SK-N-SH treated with all-trans-retinoic acid at 6 μM for 48 hours (cell line): ENCODE measurements at regions not wholly inside any gene's neighbourhood (a gene's known extent, or its start where the extent isn't known, plus 50 kb on each side); places are given as distances from the start of the nearest gene placed in this dataset.

Experiments
- ATAC-seq: fragments of 200-7000 bp; cut with Tn5 transposase; 3 replicates; pipeline ENCODE4 v1.9.1; 2020; ENCODE audit warnings: mild to moderate bottlenecking, moderate library complexity
- ARNTL ChIP-seq: fragments of 450-650 bp; formaldehyde crosslinking; IDR thresholded peaks from 2 replicates; pipeline ENCODE4 v1.5.0; 2020; ENCODE audit warnings: low read depth, mild to moderate bottlenecking, moderate library complexity, borderline replicate concordance
- BACH2 ChIP-seq: fragments of 250-450 bp; sonication (Bioruptor Pico); IDR thresholded peaks from 2 replicates; pipeline ENCODE4 v1.9.0; 2021; ENCODE audit warnings: mild to moderate bottlenecking, borderline replicate concordance
- CSDC2 ChIP-seq: fragments of 250-450 bp; sonication (Bioruptor Pico); IDR thresholded peaks from 2 replicates; pipeline ENCODE4 v1.5.0; 2020; ENCODE audit warnings: mild to moderate bottlenecking, moderate library complexity
- ESRRG ChIP-seq: fragments of 250-450 bp; sonication (Bioruptor Pico); IDR thresholded peaks from 2 replicates; pipeline ENCODE4 v1.6.1; 2021; ENCODE audit warnings: mild to moderate bottlenecking
- PPARA ChIP-seq: fragments of 250-450 bp; sonication (Bioruptor Pico); IDR thresholded peaks from 2 replicates; pipeline ENCODE4 v1.5.0; 2020; ENCODE audit warnings: mild to moderate bottlenecking, borderline replicate concordance
- RARB ChIP-seq: fragments of 250-450 bp; sonication (Bioruptor Pico); IDR thresholded peaks from 2 replicates; pipeline ENCODE4 v1.8.0; 2021; ENCODE audit warnings: mild to moderate bottlenecking, moderate library complexity
- TOX ChIP-seq: fragments of 250-450 bp; sonication (Bioruptor Pico); IDR thresholded peaks from 2 replicates; pipeline ENCODE4 v1.8.0; 2021; ENCODE audit warnings: mild to moderate bottlenecking, moderate library complexity, borderline replicate concordance
- TSHZ2 ChIP-seq: fragments of 250-450 bp; sonication (Bioruptor Pico); IDR thresholded peaks from 2 replicates; pipeline ENCODE4 v1.5.0; 2020; ENCODE audit warnings: mild to moderate bottlenecking, moderate library complexity
- ZC3H10 ChIP-seq: fragments of 250-450 bp; sonication (Bioruptor Pico); IDR thresholded peaks from 2 replicates; pipeline ENCODE4 v1.5.1; 2021; ENCODE audit warnings: mild to moderate bottlenecking, moderate library complexity
- ZFP3 ChIP-seq: fragments of 250-450 bp; sonication (Bioruptor Pico); IDR thresholded peaks from 2 replicates; pipeline ENCODE4 v1.5.0; 2020; ENCODE audit warnings: mild to moderate bottlenecking, moderate library complexity
- ZFP30 ChIP-seq: fragments of 450-650 bp; formaldehyde crosslinking; IDR thresholded peaks from 2 replicates; pipeline ENCODE4 v1.5.0; 2022; ENCODE audit warnings: mild to moderate bottlenecking, moderate library complexity
- ZNF565 ChIP-seq: fragments of 450-650 bp; formaldehyde crosslinking; conservative IDR thresholded peaks from 2 replicates; pipeline ENCODE4 v1.5.0; 2020; ENCODE audit warnings: low read depth, mild to moderate bottlenecking, moderate library complexity
- ZNF8 ChIP-seq: fragments of 450-650 bp; formaldehyde crosslinking; IDR thresholded peaks from 2 replicates; pipeline ENCODE4 v1.5.0; 2020; ENCODE audit warnings: mild to moderate bottlenecking, moderate library complexity
- TF ChIP-seq, protein P1 (sequence below): fragments of 250-450 bp; sonication (Bioruptor Pico); IDR thresholded peaks from 2 replicates; pipeline ENCODE4 v1.5.1; 2021; ENCODE audit warnings: mild to moderate bottlenecking, moderate library complexity
- TF ChIP-seq, protein P2 (sequence below): fragments of 250-450 bp; sonication (Bioruptor Pico); IDR thresholded peaks from 2 replicates; pipeline ENCODE4 v1.8.0; 2020; ENCODE audit warnings: mild to moderate bottlenecking, moderate library complexity, borderline replicate concordance
- TF ChIP-seq, protein P3 (sequence below): fragments of 250-450 bp; sonication (Bioruptor Pico); IDR thresholded peaks from 2 replicates; pipeline ENCODE4 v1.8.0; 2021; ENCODE audit warnings: low read depth, mild to moderate bottlenecking, moderate library complexity, borderline replicate concordance

DNA sequence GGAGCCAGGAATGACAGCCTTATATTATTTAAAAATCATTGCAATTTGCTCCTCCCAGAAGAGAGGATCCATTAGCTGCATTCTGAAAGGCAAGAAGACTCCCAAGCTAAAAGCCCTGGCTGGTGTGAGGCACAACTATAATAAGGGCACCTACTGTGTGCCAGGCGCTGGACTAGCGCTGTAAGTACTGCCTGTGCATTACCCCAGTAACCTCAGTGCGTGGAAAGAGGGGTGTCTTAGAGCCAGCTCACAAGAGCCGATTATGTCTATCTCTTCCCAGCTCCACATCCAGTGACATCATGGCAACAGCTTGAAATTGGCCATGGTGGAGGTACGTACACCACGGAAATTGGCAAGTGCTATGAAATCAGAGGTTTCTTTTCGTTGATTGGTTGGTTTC is 141.7 kb upstream of the IRF2BP2 start (continued):
- TF ChIP-seq, protein P1, sequence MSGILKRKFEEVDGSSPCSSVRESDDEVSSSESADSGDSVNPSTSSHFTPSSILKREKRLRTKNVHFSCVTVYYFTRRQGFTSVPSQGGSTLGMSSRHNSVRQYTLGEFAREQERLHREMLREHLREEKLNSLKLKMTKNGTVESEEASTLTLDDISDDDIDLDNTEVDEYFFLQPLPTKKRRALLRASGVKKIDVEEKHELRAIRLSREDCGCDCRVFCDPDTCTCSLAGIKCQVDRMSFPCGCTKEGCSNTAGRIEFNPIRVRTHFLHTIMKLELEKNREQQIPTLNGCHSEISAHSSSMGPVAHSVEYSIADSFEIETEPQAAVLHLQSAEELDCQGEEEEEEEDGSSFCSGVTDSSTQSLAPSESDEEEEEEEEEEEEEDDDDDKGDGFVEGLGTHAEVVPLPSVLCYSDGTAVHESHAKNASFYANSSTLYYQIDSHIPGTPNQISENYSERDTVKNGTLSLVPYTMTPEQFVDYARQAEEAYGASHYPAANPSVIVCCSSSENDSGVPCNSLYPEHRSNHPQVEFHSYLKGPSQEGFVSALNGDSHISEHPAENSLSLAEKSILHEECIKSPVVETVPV (CRISPR knock-in tag) = no peak
- TF ChIP-seq PPARA (CRISPR knock-in tag) = no peak
- TF ChIP-seq, protein P2, sequence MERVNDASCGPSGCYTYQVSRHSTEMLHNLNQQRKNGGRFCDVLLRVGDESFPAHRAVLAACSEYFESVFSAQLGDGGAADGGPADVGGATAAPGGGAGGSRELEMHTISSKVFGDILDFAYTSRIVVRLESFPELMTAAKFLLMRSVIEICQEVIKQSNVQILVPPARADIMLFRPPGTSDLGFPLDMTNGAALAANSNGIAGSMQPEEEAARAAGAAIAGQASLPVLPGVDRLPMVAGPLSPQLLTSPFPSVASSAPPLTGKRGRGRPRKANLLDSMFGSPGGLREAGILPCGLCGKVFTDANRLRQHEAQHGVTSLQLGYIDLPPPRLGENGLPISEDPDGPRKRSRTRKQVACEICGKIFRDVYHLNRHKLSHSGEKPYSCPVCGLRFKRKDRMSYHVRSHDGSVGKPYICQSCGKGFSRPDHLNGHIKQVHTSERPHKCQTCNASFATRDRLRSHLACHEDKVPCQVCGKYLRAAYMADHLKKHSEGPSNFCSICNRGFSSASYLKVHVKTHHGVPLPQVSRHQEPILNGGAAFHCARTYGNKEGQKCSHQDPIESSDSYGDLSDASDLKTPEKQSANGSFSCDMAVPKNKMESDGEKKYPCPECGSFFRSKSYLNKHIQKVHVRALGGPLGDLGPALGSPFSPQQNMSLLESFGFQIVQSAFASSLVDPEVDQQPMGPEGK (CRISPR knock-in tag) = no peak
- TF ChIP-seq, protein P3, sequence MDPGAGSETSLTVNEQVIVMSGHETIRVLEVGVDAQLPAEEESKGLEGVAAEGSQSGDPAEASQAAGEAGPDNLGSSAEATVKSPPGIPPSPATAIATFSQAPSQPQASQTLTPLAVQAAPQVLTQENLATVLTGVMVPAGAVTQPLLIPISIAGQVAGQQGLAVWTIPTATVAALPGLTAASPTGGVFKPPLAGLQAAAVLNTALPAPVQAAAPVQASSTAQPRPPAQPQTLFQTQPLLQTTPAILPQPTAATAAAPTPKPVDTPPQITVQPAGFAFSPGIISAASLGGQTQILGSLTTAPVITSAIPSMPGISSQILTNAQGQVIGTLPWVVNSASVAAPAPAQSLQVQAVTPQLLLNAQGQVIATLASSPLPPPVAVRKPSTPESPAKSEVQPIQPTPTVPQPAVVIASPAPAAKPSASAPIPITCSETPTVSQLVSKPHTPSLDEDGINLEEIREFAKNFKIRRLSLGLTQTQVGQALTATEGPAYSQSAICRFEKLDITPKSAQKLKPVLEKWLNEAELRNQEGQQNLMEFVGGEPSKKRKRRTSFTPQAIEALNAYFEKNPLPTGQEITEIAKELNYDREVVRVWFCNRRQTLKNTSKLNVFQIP = no peak
- no peak for TF ChIP-seq ZC3H10 (CRISPR knock-in tag)
- TF ChIP-seq ZFP30 (CRISPR knock-in tag) = no peak
- TF ChIP-seq CSDC2 (CRISPR knock-in tag) = no peak
- TF ChIP-seq, all 23 proteins: peak for 0

GRCh38 chr1:234750922-234751627 is 141.1 kb upstream of the IRF2BP2 start:
- no peak for ATAC-seq
- no peak for TF ChIP-seq BACH2
- no peak for TF ChIP-seq ZFP3 (CRISPR knock-in tag)
- TF ChIP-seq, protein P2 (CRISPR knock-in tag) = no peak
- no peak for TF ChIP-seq CSDC2 (CRISPR knock-in tag)
- no peak for TF ChIP-seq RARB (CRISPR knock-in tag)
- TF ChIP-seq ESRRG (CRISPR knock-in tag) = no peak
- no peak for TF ChIP-seq TSHZ2
- TF ChIP-seq ARNTL (CRISPR knock-in tag) = no peak
- TF ChIP-seq ZC3H10 (CRISPR knock-in tag) = no peak
- TF ChIP-seq PPARA (CRISPR knock-in tag) = no peak
- no peak for TF ChIP-seq ZNF8 (CRISPR knock-in tag)
- TF ChIP-seq TOX (CRISPR knock-in tag) = no peak
- no peak for TF ChIP-seq ZNF565 (CRISPR knock-in tag)

DNA sequence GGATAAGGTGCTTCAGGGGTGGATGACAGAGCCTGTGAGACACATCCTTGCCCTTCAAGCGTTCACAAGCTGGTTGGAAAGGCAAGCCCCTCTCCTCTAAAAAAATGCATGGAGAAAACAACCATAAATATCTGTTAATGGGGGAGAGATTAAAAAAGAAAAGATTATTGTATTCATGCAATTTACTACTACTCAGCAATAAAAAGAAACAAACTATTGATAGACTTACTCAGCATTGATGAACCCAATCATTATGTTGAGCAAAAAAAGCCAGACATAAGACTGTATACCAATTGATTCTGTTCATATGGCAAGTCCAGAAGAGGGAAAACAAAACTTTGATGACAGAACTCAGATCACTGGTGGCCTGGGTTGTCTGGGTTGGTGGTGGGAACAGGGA is 138.7 kb upstream of the IRF2BP2 start:
- TF ChIP-seq RARB (CRISPR knock-in tag) = no peak
- TF ChIP-seq ZFP3 (CRISPR knock-in tag) = no peak
- no peak for TF ChIP-seq ZNF565 (CRISPR knock-in tag)
- TF ChIP-seq TOX (CRISPR knock-in tag) = no peak
- TF ChIP-seq, protein P3 = no peak
- TF ChIP-seq ZNF8 (CRISPR knock-in tag) = no peak
- no peak for ATAC-seq
